Neural cell (in vitro differentiated cells): ENCODE measurements at regions not wholly inside any gene's neighbourhood (a gene's known extent, or its start where the extent isn't known, plus 50 kb on each side); places are given as distances from the start of the nearest gene placed in this dataset.

Experiments
- CTCF ChIP-seq: fragments of 450-650 bp; IDR thresholded peaks from 2 replicates; pipeline ENCODE4 v1.5.1; 2014; ENCODE audit warnings: antibody characterized with exemption, mild to moderate bottlenecking, moderate library complexity; ENCODE audit not compliant: poor library complexity, severe bottlenecking
- EP300 ChIP-seq: fragments of 450-650 bp; conservative IDR thresholded peaks from 2 replicates; pipeline ENCODE4 v1.6.1; 2014; ENCODE audit warnings: antibody characterized with exemption, mild to moderate bottlenecking, moderate library complexity; ENCODE audit not compliant: poor library complexity, severe bottlenecking
- EZH2 ChIP-seq: fragments of 200-600, 300-800 bp; shearing (Covaris generic), sonication (generic); IDR thresholded peaks from 2 replicates; pipeline ENCODE4 v1.6.1; 2014; ENCODE audit warnings: antibody characterized with exemption, low read length, borderline replicate concordance, mild to moderate bottlenecking; ENCODE audit not compliant: insufficient read depth, poor library complexity, severe bottlenecking
- MXI1 ChIP-seq: fragments of 450-650 bp; conservative IDR thresholded peaks from 2 replicates; pipeline ENCODE4 v1.6.1; 2014; ENCODE audit warnings: antibody characterized with exemption, mild to moderate bottlenecking; ENCODE audit not compliant: poor library complexity, severe bottlenecking
- POLR2AphosphoS5 ChIP-seq: IDR thresholded peaks from 2 replicates; pipeline ENCODE4 v1.6.1; 2012
- RAD21 ChIP-seq: fragments of 450-650 bp; conservative IDR thresholded peaks from 2 replicates; pipeline ENCODE4 v1.6.1; 2014; ENCODE audit warnings: antibody characterized with exemption, mild to moderate bottlenecking, moderate library complexity
- REST ChIP-seq: IDR thresholded peaks from 2 replicates; pipeline ENCODE4 v1.6.1; 2012; ENCODE audit warnings: borderline replicate concordance
- SMC3 ChIP-seq: fragments of 450-650 bp; conservative IDR thresholded peaks from 2 replicates; pipeline ENCODE4 v1.6.1; 2014; ENCODE audit warnings: antibody characterized with exemption, mild to moderate bottlenecking, moderate library complexity; ENCODE audit not compliant: poor library complexity
- TAF1 ChIP-seq: IDR thresholded peaks from 2 replicates; pipeline ENCODE4 v1.6.1; 2012; ENCODE audit warnings: low read depth

GRCh38 chr1:82813386-82813785, 1012.7 kb downstream of the ADGRL2 start:
- no peak for TF ChIP-seq CTCF
- no peak for TF ChIP-seq EP300
- TF ChIP-seq EZH2 = no peak
- no peak for TF ChIP-seq RAD21
- TF ChIP-seq REST = no peak
- TF ChIP-seq TAF1 = no peak
- no peak for TF ChIP-seq SMC3
- TF ChIP-seq POLR2AphosphoS5 = no peak
- no peak for TF ChIP-seq MXI1
